CD4-positive, alpha-beta T cell (primary cell): ENCODE measurements at regions not wholly inside any gene's neighbourhood (a gene's known extent, or its start where the extent isn't known, plus 50 kb on each side); places are given as distances from the start of the nearest gene placed in this dataset.

ENCODE experiments used
- ATAC-seq: fragments of 200-7000 bp; cut with Tn5 transposase; one replicate; pipeline ENCODE4 v1.10.0; 2022; ENCODE audit warnings: mild to moderate bottlenecking; ENCODE audit not compliant: poor library complexity
- CTCF ChIA-PET: fragments of 350-600 bp; sonication (Branson Sonifier 250); formaldehyde crosslinking; loops from one replicate; lab custom pipeline; 2021; ENCODE audit warnings: antibody characterized with exemption, inconsistent platforms; lab: Charles Lee
- POLR2A ChIA-PET: fragments of 350-600 bp; sonication (Branson Sonifier 250); formaldehyde crosslinking; loops from one replicate; lab custom pipeline; 2021; ENCODE audit warnings: antibody characterized with exemption, inconsistent platforms; lab: Charles Lee
- DNase-seq, 14 experiments: peaks; one replicate each; pipeline ENCODE4 v3.0.0-alpha.2; 2013 to 2020; ENCODE audit warnings: mixed read lengths in 2 of 14
- H3K27ac ChIP-seq, 2 donors: one replicate each; pipeline versions ENCODE4 v1.5.1 to v1.7.0; 2013; ENCODE audit warnings: low read length in 2 of 2, low read depth in 1 of 2, mild to moderate bottlenecking in 1 of 2
- H3K27me3 ChIP-seq, 2 experiments: 1 replicate in 1 of 2; 2 replicates in 1 of 2; pipeline versions ENCODE4 v1.6.1 to v1.7.0; 2013; ENCODE audit warnings: low read length in 2 of 2, control low read depth in 1 of 2, mild to moderate bottlenecking in 1 of 2, moderate library complexity in 1 of 2; ENCODE audit not compliant: insufficient read depth in 2 of 2, control insufficient read depth in 1 of 2
- H3K36me3 ChIP-seq: one replicate; pipeline ENCODE4 v1.6.1; 2013; ENCODE audit warnings: low read length, control low read depth; ENCODE audit not compliant: insufficient read depth
- H3K4me1 ChIP-seq: one replicate; pipeline ENCODE4 v1.6.1; 2013; ENCODE audit warnings: low read length, control low read depth; ENCODE audit not compliant: insufficient read depth
- H3K4me3 ChIP-seq: one replicate; pipeline ENCODE4 v1.5.1; 2013; ENCODE audit warnings: mild to moderate bottlenecking, low read length, moderate library complexity
- H3K9me3 ChIP-seq, 2 experiments: 1 replicate in 1 of 2; 2 replicates in 1 of 2; pipeline versions ENCODE4 v1.6.1 to v1.7.0; 2013; ENCODE audit warnings: low read length in 2 of 2, mild to moderate bottlenecking in 2 of 2, control low read depth in 1 of 2, moderate library complexity in 1 of 2; ENCODE audit not compliant: control insufficient read depth in 1 of 2, insufficient read depth in 1 of 2
- H3K27ac Mint-ChIP-seq: one replicate; pipeline ENCODE4 v1.8.0; 2020; ENCODE audit warnings: mixed read lengths
- H3K27me3 Mint-ChIP-seq: one replicate; pipeline ENCODE4 v1.8.0; 2021; ENCODE audit warnings: mixed read lengths
- H3K36me3 Mint-ChIP-seq: one replicate; pipeline ENCODE4 v1.8.0; 2021; ENCODE audit warnings: low read depth, mixed read lengths
- H3K4me1 Mint-ChIP-seq: one replicate; pipeline ENCODE4 v1.8.0; 2021; ENCODE audit warnings: low read depth, mixed read lengths
- H3K4me3 Mint-ChIP-seq: one replicate; pipeline ENCODE4 v1.8.0; 2020; ENCODE audit warnings: mild to moderate bottlenecking, mixed read lengths
- H3K9me3 Mint-ChIP-seq: one replicate; pipeline ENCODE4 v1.8.0; 2020; ENCODE audit warnings: mixed read lengths
- intact Hi-C, 2 experiments: fragments of 100-400 bp; cut with DNase I in 1 of 2; cut with micrococcal nuclease in 1 of 2; formaldehyde crosslinking; loops; one replicate each; pipeline versions ENCODE4 v1.15.1 to v1.9.0; 2023 to 2025; cut with DNase I, micrococcal nuclease
- TF ChIP-seq, protein P1 (sequence below): fragments of 200-600 bp; IDR thresholded peaks from one replicate; pipeline ENCODE4 v1.8.0; 2022; ENCODE audit warnings: antibody characterized with exemption, mild to moderate bottlenecking

DNA sequence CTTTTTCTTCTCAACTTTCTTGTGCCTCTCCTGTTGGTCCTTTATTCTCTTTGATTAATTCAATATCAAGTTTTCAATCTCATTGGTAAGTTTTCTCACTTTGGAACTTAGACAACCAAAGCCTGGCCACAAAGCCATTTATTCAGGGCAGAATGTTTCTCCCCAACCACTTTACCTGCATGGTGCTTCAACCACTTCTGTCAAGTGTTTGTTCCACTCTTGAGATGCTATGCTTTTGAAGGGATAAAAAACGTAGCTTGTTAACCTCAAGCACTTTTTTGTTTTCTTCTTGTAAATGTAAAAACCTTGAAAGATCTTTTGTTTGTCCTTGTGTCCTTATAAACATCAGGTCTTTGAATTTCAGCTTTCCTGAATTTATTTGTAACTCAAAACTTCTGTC is 966.7 kb downstream of the MAT2B start:
- CTCF ChIA-PET = no interaction called here

DNA sequence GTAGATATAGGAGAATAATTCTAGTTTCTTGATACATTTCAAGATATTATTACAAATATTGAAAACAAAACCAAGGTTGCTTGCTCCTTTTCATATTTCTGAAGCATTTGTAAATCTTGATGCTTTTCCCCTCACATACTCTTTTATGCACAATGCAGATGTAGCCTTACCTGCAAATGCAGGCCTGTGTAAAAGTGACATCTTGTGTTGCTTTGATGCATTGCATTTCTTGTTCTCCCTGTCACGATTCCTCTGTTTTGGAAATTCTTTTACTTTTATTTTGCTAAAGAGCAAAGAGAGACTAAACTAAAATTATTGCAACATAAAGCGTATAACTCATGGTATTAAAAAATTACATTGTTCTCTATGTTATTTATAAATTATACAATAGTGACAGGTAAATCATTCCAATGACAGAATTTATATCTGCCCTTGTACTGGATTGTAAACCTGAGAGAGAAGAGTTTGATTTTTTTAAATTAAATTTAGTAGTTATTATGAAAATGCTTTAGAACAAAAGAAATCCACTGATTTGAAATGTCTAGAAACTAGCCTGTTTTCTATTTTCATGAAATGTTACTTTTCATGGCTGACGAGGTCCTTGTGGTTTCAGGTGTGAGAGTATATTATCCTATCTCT is 970.0 kb downstream of the MAT2B start:
- Mint-ChIP-seq H3K27ac (no peak overlapping the region), H3K27me3 (no peaks in the 10 kb centered on the region), H3K4me3 (no peak overlapping the region), H3K36me3 (no peaks in the 10 kb centered on the region), H3K4me1 (no peaks in the 10 kb centered on the region), H3K9me3 (peaks cover 6% of the 10 kb centered on the region)
- TF ChIP-seq, protein P1, sequence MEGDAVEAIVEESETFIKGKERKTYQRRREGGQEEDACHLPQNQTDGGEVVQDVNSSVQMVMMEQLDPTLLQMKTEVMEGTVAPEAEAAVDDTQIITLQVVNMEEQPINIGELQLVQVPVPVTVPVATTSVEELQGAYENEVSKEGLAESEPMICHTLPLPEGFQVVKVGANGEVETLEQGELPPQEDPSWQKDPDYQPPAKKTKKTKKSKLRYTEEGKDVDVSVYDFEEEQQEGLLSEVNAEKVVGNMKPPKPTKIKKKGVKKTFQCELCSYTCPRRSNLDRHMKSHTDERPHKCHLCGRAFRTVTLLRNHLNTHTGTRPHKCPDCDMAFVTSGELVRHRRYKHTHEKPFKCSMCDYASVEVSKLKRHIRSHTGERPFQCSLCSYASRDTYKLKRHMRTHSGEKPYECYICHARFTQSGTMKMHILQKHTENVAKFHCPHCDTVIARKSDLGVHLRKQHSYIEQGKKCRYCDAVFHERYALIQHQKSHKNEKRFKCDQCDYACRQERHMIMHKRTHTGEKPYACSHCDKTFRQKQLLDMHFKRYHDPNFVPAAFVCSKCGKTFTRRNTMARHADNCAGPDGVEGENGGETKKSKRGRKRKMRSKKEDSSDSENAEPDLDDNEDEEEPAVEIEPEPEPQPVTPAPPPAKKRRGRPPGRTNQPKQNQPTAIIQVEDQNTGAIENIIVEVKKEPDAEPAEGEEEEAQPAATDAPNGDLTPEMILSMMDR = no peak
- DNase-seq = no peak
- POLR2A ChIA-PET = no interaction called here
- Histone ChIP-seq H3K27ac (no peak overlapping the region), H3K27me3 (no peaks in the 10 kb centered on the region), H3K36me3 (no peaks in the 10 kb centered on the region), H3K9me3 (no peaks in the 10 kb centered on the region), H3K4me1 (no peaks in the 10 kb centered on the region), H3K4me3 (no peak overlapping the region)
- CTCF ChIA-PET = no interaction called here
- intact Hi-C loops = no loop called here
- ATAC-seq = no peak

More for the DNA sequence above, 966.7 kb downstream of the MAT2B start:
- Histone ChIP-seq H3K27me3 (no peaks in the 10 kb centered on the region), H3K9me3 (no peaks in the 10 kb centered on the region), H3K36me3 (no peaks in the 10 kb centered on the region), H3K4me3 (no peak overlapping the region), H3K4me1 (no peaks in the 10 kb centered on the region), H3K27ac (no peak overlapping the region)
- no peak for DNase-seq
- ATAC-seq = no peak
- POLR2A ChIA-PET = no interaction called here
- no peak overlapping the region for H3K4me3 Mint-ChIP-seq
- intact Hi-C loops = no loop called here
- H3K27ac Mint-ChIP-seq = no peak overlapping the region
- TF ChIP-seq, protein P1 = no peak
- H3K36me3 Mint-ChIP-seq = no peaks in the 10 kb centered on the region
- no peaks in the 10 kb centered on the region for H3K27me3 Mint-ChIP-seq
- H3K4me1 Mint-ChIP-seq = no peaks in the 10 kb centered on the region
- H3K9me3 Mint-ChIP-seq = no peaks in the 10 kb centered on the region

DNA sequence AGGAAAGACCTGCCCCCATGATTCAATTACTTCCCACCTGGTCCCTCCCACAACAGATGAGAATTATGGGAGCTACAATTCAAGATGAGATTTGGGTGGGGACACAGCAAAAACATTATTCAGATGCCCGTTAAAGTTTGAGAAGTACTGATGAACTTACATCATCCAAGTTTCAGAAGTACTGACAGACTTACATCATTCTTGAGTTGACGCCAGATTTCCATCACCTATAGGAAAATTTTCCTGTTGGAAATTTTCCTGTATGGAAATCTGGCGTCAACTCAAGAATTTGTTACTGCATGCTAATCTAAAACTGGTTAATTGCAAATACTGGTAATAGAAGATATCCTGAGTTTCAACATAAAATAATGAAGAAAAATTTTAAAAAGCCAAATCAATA is 975.9 kb downstream of the MAT2B start:
- H3K4me3 ChIP-seq = no peak overlapping the region
- TF ChIP-seq, protein P1 = no peak
- intact Hi-C loops = no loop called here
- H3K4me3 Mint-ChIP-seq = no peak overlapping the region
- peaks cover 6% of the 10 kb centered on the region for H3K9me3 Mint-ChIP-seq
- ChIA-PET CTCF (no interaction called here), POLR2A (no interaction called here)
- no peak overlapping the region for H3K27ac Mint-ChIP-seq
- no peaks in the 10 kb centered on the region for H3K9me3 ChIP-seq
- DNase-seq = no peak
- H3K4me1 Mint-ChIP-seq = no peaks in the 10 kb centered on the region
- no peaks in the 10 kb centered on the region for H3K27me3 Mint-ChIP-seq
- no peaks in the 10 kb centered on the region for H3K36me3 Mint-ChIP-seq
- no peaks in the 10 kb centered on the region for H3K27me3 ChIP-seq
- no peak overlapping the region for H3K27ac ChIP-seq
- ATAC-seq = no peak
- H3K36me3 ChIP-seq = no peaks in the 10 kb centered on the region
- no peaks in the 10 kb centered on the region for H3K4me1 ChIP-seq
